OCI-LY7 (cell line): ENCODE measurements at regions not wholly inside any gene's neighbourhood (a gene's known extent, or its start where the extent isn't known, plus 50 kb on each side); places are given as distances from the start of the nearest gene placed in this dataset.

Source experiments
- BruUV-seq: library from RNA; stranded (reverse); fragments of 400-500 nt; replicated peaks from 2 replicates; lab custom pipeline; 2021; lab: Mats Ljungman, UMichigan
- CTCF ChIA-PET: fragments of 300-600 bp; sonication (Branson Sonifier 250); formaldehyde crosslinking; loops from one replicate; lab custom pipeline; 2022; ENCODE audit warnings: antibody characterized with exemption; ENCODE audit not compliant: unreplicated experiment; lab: Charles Lee
- POLR2A ChIA-PET: fragments of 300-600 bp; sonication (Branson Sonifier 250); formaldehyde crosslinking; loops from one replicate; lab custom pipeline; 2022; ENCODE audit warnings: antibody characterized with exemption; lab: Charles Lee
- DNase-seq: peaks from one replicate; pipeline ENCODE4 v3.0.0-alpha.2; 2015; ENCODE audit warnings: low spot score
- H2AFZ ChIP-seq: fragments of 200-600 bp; sonication (generic), shearing (Covaris generic); 2 replicates; pipeline ENCODE4 v1.6.1; 2014; ENCODE audit warnings: mild to moderate bottlenecking, antibody characterized with exemption, low read length, moderate library complexity
- H3K27ac ChIP-seq: fragments of 200-600 bp; sonication (generic); 2 replicates; pipeline ENCODE4 v1.5.1; 2014; ENCODE audit warnings: mixed run types, low read depth, mild to moderate bottlenecking, moderate library complexity, low read length, inconsistent platforms; ENCODE audit not compliant: poor library complexity, severe bottlenecking
- H3K36me3 ChIP-seq: fragments of 200-600 bp; sonication (generic); 2 replicates; pipeline ENCODE4 v1.6.1; 2014; ENCODE audit warnings: mild to moderate bottlenecking, antibody characterized with exemption, low read length, moderate library complexity, mixed read lengths; ENCODE audit not compliant: insufficient read depth
- H3K4me1 ChIP-seq: fragments of 200-600 bp; sonication (generic); 2 replicates; pipeline ENCODE4 v1.5.1; 2014; ENCODE audit warnings: mild to moderate bottlenecking, low read length; ENCODE audit not compliant: insufficient read depth, poor library complexity, severe bottlenecking
- H3K4me2 ChIP-seq: fragments of 200-600 bp; sonication (generic); 2 replicates; pipeline ENCODE4 v1.6.1; 2014; ENCODE audit warnings: mild to moderate bottlenecking, low read length
- H3K4me3 ChIP-seq: fragments of 200-600 bp; sonication (generic); 2 replicates; pipeline ENCODE4 v1.5.1; 2014; ENCODE audit warnings: mild to moderate bottlenecking, low read depth, low read length; ENCODE audit not compliant: poor library complexity, severe bottlenecking
- H3K79me2 ChIP-seq: fragments of 200-600 bp; sonication (generic); 2 replicates; pipeline ENCODE4 v1.6.1; 2016; ENCODE audit warnings: low read depth, mild to moderate bottlenecking, low read length, moderate library complexity, mixed read lengths; ENCODE audit not compliant: insufficient read depth
- H3K9me2 ChIP-seq: fragments of 200-600 bp; sonication (generic); 2 replicates; pipeline ENCODE4 v1.6.1; 2016; ENCODE audit warnings: mild to moderate bottlenecking, low read length, mixed read lengths; ENCODE audit not compliant: insufficient read depth
- H3K9me3 ChIP-seq: fragments of 200-600 bp; sonication (generic); 2 replicates; pipeline ENCODE4 v1.6.1; 2014; ENCODE audit warnings: mild to moderate bottlenecking, mixed run types, low read length, mixed read lengths
- H4K20me1 ChIP-seq: fragments of 200-600 bp; sonication (generic); 2 replicates; pipeline ENCODE4 v1.6.1; 2014; ENCODE audit warnings: mild to moderate bottlenecking, antibody characterized with exemption, low read length, moderate library complexity, mixed read lengths; ENCODE audit not compliant: insufficient read depth
- CTCF ChIP-seq: fragments of 200-600 bp; sonication (generic); conservative IDR thresholded peaks from 2 replicates; pipeline ENCODE4 v1.5.1; 2014; ENCODE audit warnings: mild to moderate bottlenecking, antibody characterized with exemption, low read length, moderate library complexity, mixed read lengths
- EZH2phosphoT487 ChIP-seq: fragments of 200-600 bp; sonication (generic); IDR thresholded peaks from 2 replicates; pipeline ENCODE4 v1.6.1; 2018; ENCODE audit warnings: low read depth, borderline replicate concordance, mild to moderate bottlenecking, mixed run types, antibody characterized with exemption, low read length, moderate library complexity, mixed read lengths
- intact Hi-C: fragments of 100-400 bp; cut with micrococcal nuclease; formaldehyde crosslinking; loops from one replicate; pipeline ENCODE4 v1.10.0; 2022; ENCODE audit not compliant: unreplicated experiment

DNA sequence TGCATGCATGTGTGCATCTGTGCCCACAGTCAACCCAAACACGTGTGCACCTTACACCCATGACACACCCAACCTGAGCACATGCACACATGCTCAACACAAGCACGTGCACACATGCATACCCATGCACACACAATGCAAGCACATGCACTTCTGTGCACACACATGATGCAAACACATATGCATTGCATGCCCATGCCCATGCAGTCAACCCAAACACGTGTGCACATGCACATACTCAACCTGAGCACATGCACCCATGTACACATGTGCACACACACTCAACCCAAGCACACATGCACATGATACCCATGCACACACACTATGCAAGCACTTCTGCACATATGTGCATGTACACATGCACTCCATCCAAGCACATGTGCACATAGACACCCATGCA, 84.5 kb upstream of the FAM20C start:
- Histone ChIP-seq H3K4me1 (no peaks in the 10 kb centered on the region), H3K79me2 (no peaks in the 10 kb centered on the region), H3K9me3 (no peaks in the 10 kb centered on the region), H3K9me2 (no peaks in the 10 kb centered on the region), H2AFZ (no peak overlapping the region), H3K27ac (no peak overlapping the region), H3K36me3 (no peaks in the 10 kb centered on the region), H3K4me3 (no peak overlapping the region), H3K4me2 (no peak overlapping the region), H4K20me1 (no peaks in the 10 kb centered on the region)
- no TSS peak for BruUV-seq
- no peak for DNase-seq
- POLR2A ChIA-PET: no interaction called here
- CTCF ChIA-PET: no interaction called here
- intact Hi-C loops: no loop called here
- TF ChIP-seq EZH2phosphoT487: no peak
- TF ChIP-seq CTCF: no peak

DNA sequence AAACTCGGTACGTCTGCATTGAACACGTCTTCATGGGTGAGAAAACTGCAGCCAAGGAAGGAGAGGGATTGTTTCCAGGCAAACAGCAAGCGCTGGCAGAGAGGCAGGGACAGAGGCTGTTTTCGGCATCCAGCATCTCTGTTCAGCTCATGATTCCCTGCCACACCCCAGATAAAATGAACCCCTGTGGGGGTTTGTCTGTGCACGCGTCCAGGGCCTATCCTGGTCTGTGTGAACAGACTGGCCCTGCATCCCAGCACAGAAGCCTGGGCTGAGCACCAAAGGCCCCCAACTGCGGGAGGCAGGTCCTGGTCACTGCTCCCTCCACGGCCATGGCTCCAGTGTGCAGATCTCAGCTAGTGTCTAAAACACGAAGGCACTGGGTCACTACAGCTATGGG, 83.3 kb upstream of the FAM20C start:
- POLR2A ChIA-PET: no interaction called here
- BruUV-seq: no TSS peak

More for the DNA sequence above, 83.3 kb upstream of the FAM20C start:
- intact Hi-C loops: no loop called here
- Histone ChIP-seq H3K36me3 (no peaks in the 10 kb centered on the region), H3K4me3 (no peak overlapping the region), H2AFZ (no peak overlapping the region), H3K27ac (no peak overlapping the region), H3K9me2 (no peaks in the 10 kb centered on the region), H4K20me1 (no peaks in the 10 kb centered on the region), H3K4me1 (no peaks in the 10 kb centered on the region), H3K79me2 (no peaks in the 10 kb centered on the region), H3K9me3 (no peaks in the 10 kb centered on the region), H3K4me2 (no peak overlapping the region)
- CTCF ChIA-PET: no interaction called here
- TF ChIP-seq EZH2phosphoT487: no peak
- TF ChIP-seq CTCF: no peak
- DNase-seq: no peak
